Caco-2 (cell line): ENCODE measurements at regions not wholly inside any gene's neighbourhood (a gene's known extent, or its start where the extent isn't known, plus 50 kb on each side); places are given as distances from the start of the nearest gene placed in this dataset.
"Not testable (repeated sequence)": the region's sequence is repeated elsewhere in the genome, so short reads cannot be mapped to it uniquely, and the experiment has no call there.

Experiments
- BruUV-seq: library from RNA; stranded (reverse); fragments of 400-500 nt; replicated peaks from 2 replicates; lab custom pipeline; 2021; lab: Mats Ljungman, UMichigan
- CTCF ChIA-PET: fragments of 300-600 bp; sonication (Branson Sonifier 250); formaldehyde crosslinking; loops from one replicate; lab custom pipeline; 2022; ENCODE audit warnings: antibody characterized with exemption; lab: Charles Lee
- POLR2A ChIA-PET: fragments of 300-600 bp; sonication (Branson Sonifier 250); formaldehyde crosslinking; loops from one replicate; lab custom pipeline; 2022; ENCODE audit warnings: antibody characterized with exemption; lab: Charles Lee
- DNase-seq, 2 experiments: peaks; one replicate each; pipeline versions ENCODE4 v3.0.0 to v3.0.0-alpha.2; 2020 to 2022
- H3K27me3 ChIP-seq: replicated peaks from 2 replicates; pipeline ENCODE4 v1.6.0; 2011; ENCODE audit warnings: low read length; ENCODE audit not compliant: control insufficient read depth, insufficient read depth
- H3K36me3 ChIP-seq: 2 replicates; pipeline ENCODE4 v1.5.1; 2011; ENCODE audit warnings: low read length; ENCODE audit not compliant: control insufficient read depth, insufficient read depth
- H3K4me1 ChIP-seq: fragments of 250-450 bp; sonication (Bioruptor Pico); 2 replicates; pipeline ENCODE4 v1.5.1; 2020; ENCODE audit warnings: mild to moderate bottlenecking
- H3K4me3 ChIP-seq: 2 replicates; pipeline ENCODE4 v1.5.1; 2011; ENCODE audit warnings: low read depth, mild to moderate bottlenecking, control low read depth, low read length
- H3K9me3 ChIP-seq: fragments of 250-450 bp; sonication (Bioruptor Pico); 2 replicates; pipeline ENCODE4 v1.5.1; 2020; ENCODE audit warnings: mild to moderate bottlenecking, moderate library complexity
- H3K27ac Mint-ChIP-seq: one replicate; pipeline ENCODE4 v1.8.0; 2022; ENCODE audit warnings: mixed read lengths; ENCODE audit not compliant: unreplicated experiment
- H3K27me3 Mint-ChIP-seq: one replicate; pipeline ENCODE4 v1.8.0; 2022; ENCODE audit warnings: mixed read lengths; ENCODE audit not compliant: insufficient read depth, unreplicated experiment
- H3K36me3 Mint-ChIP-seq: one replicate; pipeline ENCODE4 v1.8.0; 2022; ENCODE audit warnings: mild to moderate bottlenecking, mixed read lengths; ENCODE audit not compliant: insufficient read depth, unreplicated experiment
- H3K4me1 Mint-ChIP-seq: one replicate; pipeline ENCODE4 v1.8.0; 2022; ENCODE audit warnings: low read depth, mixed read lengths; ENCODE audit not compliant: unreplicated experiment
- H3K4me3 Mint-ChIP-seq: one replicate; pipeline ENCODE4 v1.8.0; 2022; ENCODE audit warnings: mild to moderate bottlenecking, moderate library complexity, mixed read lengths; ENCODE audit not compliant: unreplicated experiment
- H3K9me3 Mint-ChIP-seq: one replicate; pipeline ENCODE4 v1.8.0; 2022; ENCODE audit warnings: mixed read lengths; ENCODE audit not compliant: unreplicated experiment
- CTCF ChIP-seq, 2 experiments: fragments of 200-600 bp in 1 of 2; IDR thresholded peaks; 1 replicate in 1 of 2; 2 replicates in 1 of 2; pipeline versions ENCODE4 v1.5.1 to v1.8.0; 2011 to 2022; ENCODE audit warnings: antibody characterized with exemption in 1 of 2, control low read depth in 1 of 2, inconsistent platforms in 1 of 2, low read depth in 1 of 2, low read length in 1 of 2, mild to moderate bottlenecking in 1 of 2, moderate library complexity in 1 of 2; ENCODE audit not compliant: insufficient read depth in 1 of 2, severe bottlenecking in 1 of 2, unreplicated experiment in 1 of 2
- intact Hi-C: fragments of 100-400 bp; cut with micrococcal nuclease; formaldehyde crosslinking; loops from one replicate; pipeline ENCODE4 v1.10.0; 2022; ENCODE audit not compliant: unreplicated experiment

- no peak overlapping the region for H3K27ac Mint-ChIP-seq
- CTCF ChIA-PET: no interaction called here
Measured at GRCh38 chr5:33102551-33102950, 338.2 kb upstream of the TARS1 start.

GRCh38 chr5:33105521-33105941 lies 335.2 kb upstream of the TARS1 start:
- intact Hi-C loops: no loop called here
- Histone ChIP-seq H3K4me1 (no peaks in the 10 kb centered on the region), H3K9me3 (no peaks in the 10 kb centered on the region), H3K4me3 (no peak overlapping the region), H3K36me3 (no peaks in the 10 kb centered on the region), H3K27me3 (no peaks in the 10 kb centered on the region)
- Mint-ChIP-seq H3K27ac (no peak overlapping the region), H3K4me1 (peaks cover 3% of the 10 kb centered on the region), H3K27me3 (peaks cover 2% of the 10 kb centered on the region), H3K9me3 (peaks cover 52% of the 10 kb centered on the region), H3K4me3 (no peak overlapping the region), H3K36me3 (no peaks in the 10 kb centered on the region)
- no TSS peak for BruUV-seq
- TF ChIP-seq CTCF (IDR thresholded peaks at IDR 0.05; ENCODE audit: insufficient read depth in 1 of 2, low read depth in 1 of 2, low read length in 1 of 2, severe bottlenecking in 1 of 2, unreplicated experiment in 1 of 2): no peak
- DNase-seq: no peak
- CTCF ChIA-PET: no interaction called here
- POLR2A ChIA-PET: no interaction called here

More at GRCh38 chr5:33102551-33102950, 338.2 kb upstream of the TARS1 start:
- POLR2A ChIA-PET: no interaction called here
- Mint-ChIP-seq H3K27me3 (peaks cover 3% of the 10 kb centered on the region), H3K4me1 (peaks cover 6% of the 10 kb centered on the region), H3K36me3 (no peaks in the 10 kb centered on the region), H3K4me3 (no peak overlapping the region), H3K9me3 (peaks cover 40% of the 10 kb centered on the region)
- no peaks in the 10 kb centered on the region for H3K36me3 ChIP-seq
- no peaks in the 10 kb centered on the region for H3K9me3 ChIP-seq
- no peaks in the 10 kb centered on the region for H3K27me3 ChIP-seq
- DNase-seq: no peak
- TF ChIP-seq CTCF (IDR thresholded peaks at IDR 0.05; ENCODE audit: insufficient read depth in 1 of 2, low read depth in 1 of 2, low read length in 1 of 2, severe bottlenecking in 1 of 2, unreplicated experiment in 1 of 2): no peak
- H3K4me1 ChIP-seq: no peaks in the 10 kb centered on the region
- no TSS peak for BruUV-seq
- H3K4me3 ChIP-seq: no peak overlapping the region
- intact Hi-C loops: no loop called here

- DNase-seq, H3K27me3 Mint-ChIP-seq, H3K4me1 ChIP-seq, BruUV-seq, H3K36me3 ChIP-seq, POLR2A ChIA-PET, H3K27me3 ChIP-seq, H3K27ac Mint-ChIP-seq, H3K4me3 Mint-ChIP-seq, H3K4me1 Mint-ChIP-seq, intact Hi-C loops, CTCF ChIA-PET, H3K9me3 ChIP-seq, H3K36me3 Mint-ChIP-seq, H3K4me3 ChIP-seq: not testable (repeated sequence)
- H3K9me3 Mint-ChIP-seq: peaks cover 28% of the 10 kb centered on the region
Measured at GRCh38 chr5:33110496-33110895, 330.3 kb upstream of the TARS1 start.

GRCh38 chr5:33114361-33114760 lies 326.4 kb upstream of the TARS1 start:
- no peaks in the 10 kb centered on the region for H3K4me1 ChIP-seq
- ChIA-PET CTCF (no interaction called here), POLR2A (no interaction called here)
- no TSS peak for BruUV-seq
- Mint-ChIP-seq H3K4me3 (no peak overlapping the region), H3K9me3 (peaks cover 12% of the 10 kb centered on the region), H3K27ac (no peak overlapping the region), H3K4me1 (no peaks in the 10 kb centered on the region), H3K27me3 (peaks cover 5% of the 10 kb centered on the region), H3K36me3 (no peaks in the 10 kb centered on the region)
- H3K9me3 ChIP-seq: no peaks in the 10 kb centered on the region
- no peaks in the 10 kb centered on the region for H3K27me3 ChIP-seq
- no peaks in the 10 kb centered on the region for H3K36me3 ChIP-seq
- H3K4me3 ChIP-seq: no peak overlapping the region
- TF ChIP-seq CTCF (IDR thresholded peaks at IDR 0.05; ENCODE audit: insufficient read depth in 1 of 2, low read depth in 1 of 2, low read length in 1 of 2, severe bottlenecking in 1 of 2, unreplicated experiment in 1 of 2): no peak
- intact Hi-C loops: no loop called here
- no peak for DNase-seq
